Tibial nerve (tissue), 4 donors: ENCODE measurements at regions not wholly inside any gene's neighbourhood (a gene's known extent, or its start where the extent isn't known, plus 50 kb on each side); places are given as distances from the start of the nearest gene placed in this dataset.

Experiments
- EP300 ChIP-seq, 2 donors: sonication (generic); formaldehyde crosslinking; IDR thresholded peaks; one replicate each; pipeline ENCODE4 v1.6.1; 2017; ENCODE audit warnings: antibody characterized with exemption in 2 of 2, mild to moderate bottlenecking in 1 of 2
- POLR2A ChIP-seq, 2 donors: fragments of 450-650 bp; IDR thresholded peaks; one replicate each; pipeline ENCODE4 v1.6.1; 2017; ENCODE audit warnings: antibody characterized with exemption in 2 of 2, mild to moderate bottlenecking in 2 of 2, moderate library complexity in 2 of 2
- TF ChIP-seq, protein P1 (sequence below), 5 experiments: fragments of 200-600 bp in 3 of 5; fragments of 450-650 bp in 2 of 5; sonication (generic) in 3 of 5; IDR thresholded peaks; one replicate each; pipeline ENCODE4 v1.5.1; 2016 to 2019; ENCODE audit warnings: antibody characterized with exemption in 5 of 5, mild to moderate bottlenecking in 3 of 5, moderate library complexity in 2 of 5

GRCh38 chr12:127230843-127231260 lies 1036.1 kb upstream of the TMEM132C start:
- TF ChIP-seq, protein P1, sequence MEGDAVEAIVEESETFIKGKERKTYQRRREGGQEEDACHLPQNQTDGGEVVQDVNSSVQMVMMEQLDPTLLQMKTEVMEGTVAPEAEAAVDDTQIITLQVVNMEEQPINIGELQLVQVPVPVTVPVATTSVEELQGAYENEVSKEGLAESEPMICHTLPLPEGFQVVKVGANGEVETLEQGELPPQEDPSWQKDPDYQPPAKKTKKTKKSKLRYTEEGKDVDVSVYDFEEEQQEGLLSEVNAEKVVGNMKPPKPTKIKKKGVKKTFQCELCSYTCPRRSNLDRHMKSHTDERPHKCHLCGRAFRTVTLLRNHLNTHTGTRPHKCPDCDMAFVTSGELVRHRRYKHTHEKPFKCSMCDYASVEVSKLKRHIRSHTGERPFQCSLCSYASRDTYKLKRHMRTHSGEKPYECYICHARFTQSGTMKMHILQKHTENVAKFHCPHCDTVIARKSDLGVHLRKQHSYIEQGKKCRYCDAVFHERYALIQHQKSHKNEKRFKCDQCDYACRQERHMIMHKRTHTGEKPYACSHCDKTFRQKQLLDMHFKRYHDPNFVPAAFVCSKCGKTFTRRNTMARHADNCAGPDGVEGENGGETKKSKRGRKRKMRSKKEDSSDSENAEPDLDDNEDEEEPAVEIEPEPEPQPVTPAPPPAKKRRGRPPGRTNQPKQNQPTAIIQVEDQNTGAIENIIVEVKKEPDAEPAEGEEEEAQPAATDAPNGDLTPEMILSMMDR (IDR thresholded peaks at IDR 0.05) = no peak
- no peak for TF ChIP-seq POLR2A (IDR thresholded peaks at IDR 0.05)
- no peak for TF ChIP-seq EP300 (IDR thresholded peaks at IDR 0.05)
